ENCODE measurements at regions not wholly inside any gene's neighbourhood (a gene's known extent, or its start where the extent isn't known, plus 50 kb on each side); places are given as distances from the start of the nearest gene placed in this dataset.

DNA sequence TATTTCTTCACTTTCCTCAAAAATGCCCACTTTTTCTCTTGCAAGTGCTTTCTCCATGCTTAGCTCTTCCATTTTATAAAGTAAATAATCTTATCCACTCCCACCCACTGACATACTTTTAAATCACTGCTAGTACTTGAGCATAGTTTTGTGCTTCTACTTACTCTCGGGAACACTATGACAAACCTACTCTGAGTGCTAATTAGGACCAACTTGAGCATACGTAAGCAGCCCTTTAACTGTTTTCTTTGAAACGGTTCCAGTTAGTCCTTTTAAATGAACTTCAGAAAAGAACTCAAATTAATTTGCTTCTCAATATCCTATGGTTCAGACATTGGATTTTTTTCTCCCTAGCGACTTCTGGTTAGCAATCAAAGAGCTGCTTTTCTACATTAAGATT is 280.0 kb upstream of the SOX2 start:
- DNase-seq = no peak

DNA sequence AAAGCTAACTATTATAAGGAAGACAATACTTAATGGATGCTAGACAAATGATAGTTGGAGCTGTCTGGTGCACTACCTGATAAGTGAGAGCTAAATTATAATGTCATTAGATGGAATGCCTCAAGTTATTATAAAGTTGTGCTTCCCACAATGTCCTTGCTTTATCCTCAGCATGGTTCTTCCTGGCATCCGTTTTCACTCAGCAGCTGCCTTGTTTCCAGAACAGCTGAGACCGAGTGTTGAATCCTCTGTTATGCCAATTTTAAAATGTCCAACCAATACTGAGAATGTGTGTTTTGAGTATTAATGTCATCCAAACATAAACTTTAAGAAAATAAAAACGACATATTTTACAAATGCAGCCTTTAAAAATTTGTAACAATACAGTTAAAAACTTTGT is 286.7 kb upstream of the SOX2 start:
- DNase-seq = no peak

DNA sequence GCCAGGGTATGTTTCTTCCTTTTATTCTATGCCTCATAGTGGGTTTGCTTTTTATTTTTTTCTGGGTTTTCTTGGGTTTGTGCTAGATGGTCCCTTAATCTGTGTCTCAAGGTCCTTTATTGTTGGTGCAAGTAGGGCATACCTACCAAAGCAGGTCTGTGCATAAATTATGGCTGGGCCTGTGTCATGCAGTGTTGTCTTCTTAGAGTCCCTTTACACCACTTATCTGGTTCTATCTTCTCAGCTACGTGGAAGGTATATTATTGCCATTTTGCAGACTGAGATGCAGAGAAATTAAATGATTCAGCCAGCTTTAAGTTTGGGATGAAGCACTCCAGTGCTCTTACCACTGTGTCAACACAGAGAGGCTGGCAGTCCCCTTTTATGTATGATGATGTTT is 293.5 kb upstream of the SOX2 start:
- no peak for DNase-seq

DNA sequence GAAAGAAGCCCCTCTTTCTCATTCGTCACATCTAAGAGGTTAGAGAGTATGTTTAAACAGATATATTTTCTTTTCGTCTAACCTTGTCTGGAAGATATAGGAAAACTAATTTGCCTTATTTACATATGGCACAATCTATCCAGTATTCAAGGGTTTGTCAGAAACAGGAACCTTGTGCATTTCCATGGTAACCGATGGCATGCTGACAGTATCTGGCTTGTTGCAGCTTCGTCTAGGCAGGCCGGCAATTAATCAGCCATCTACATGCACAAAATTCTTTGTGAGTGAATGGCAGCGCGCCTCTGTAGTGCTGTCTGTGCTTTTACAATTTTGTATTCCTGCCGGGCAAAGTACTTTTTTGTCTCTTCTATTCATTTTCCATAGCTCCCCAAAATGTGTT is 294.0 kb upstream of the SOX2 start:
- DNase-seq = no peak

DNA sequence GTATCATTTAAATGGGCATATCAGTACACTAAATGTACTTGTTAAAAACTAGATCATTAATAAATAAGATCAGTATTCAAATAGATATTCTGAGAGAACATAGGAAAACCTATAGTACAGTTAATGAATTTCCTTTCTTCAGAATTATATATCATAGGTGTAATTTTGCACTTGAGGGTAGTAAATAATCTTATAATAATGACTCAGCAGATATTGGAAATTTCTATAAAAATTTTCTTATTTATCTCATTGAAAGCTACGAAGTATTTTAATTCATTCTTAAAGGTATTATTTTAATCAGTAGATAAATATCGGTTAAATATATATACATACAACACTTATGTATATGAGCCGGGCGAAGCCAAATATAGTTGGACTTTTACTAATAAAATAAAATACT is 300.9 kb upstream of the SOX2 start:
- no peak for DNase-seq

DNA sequence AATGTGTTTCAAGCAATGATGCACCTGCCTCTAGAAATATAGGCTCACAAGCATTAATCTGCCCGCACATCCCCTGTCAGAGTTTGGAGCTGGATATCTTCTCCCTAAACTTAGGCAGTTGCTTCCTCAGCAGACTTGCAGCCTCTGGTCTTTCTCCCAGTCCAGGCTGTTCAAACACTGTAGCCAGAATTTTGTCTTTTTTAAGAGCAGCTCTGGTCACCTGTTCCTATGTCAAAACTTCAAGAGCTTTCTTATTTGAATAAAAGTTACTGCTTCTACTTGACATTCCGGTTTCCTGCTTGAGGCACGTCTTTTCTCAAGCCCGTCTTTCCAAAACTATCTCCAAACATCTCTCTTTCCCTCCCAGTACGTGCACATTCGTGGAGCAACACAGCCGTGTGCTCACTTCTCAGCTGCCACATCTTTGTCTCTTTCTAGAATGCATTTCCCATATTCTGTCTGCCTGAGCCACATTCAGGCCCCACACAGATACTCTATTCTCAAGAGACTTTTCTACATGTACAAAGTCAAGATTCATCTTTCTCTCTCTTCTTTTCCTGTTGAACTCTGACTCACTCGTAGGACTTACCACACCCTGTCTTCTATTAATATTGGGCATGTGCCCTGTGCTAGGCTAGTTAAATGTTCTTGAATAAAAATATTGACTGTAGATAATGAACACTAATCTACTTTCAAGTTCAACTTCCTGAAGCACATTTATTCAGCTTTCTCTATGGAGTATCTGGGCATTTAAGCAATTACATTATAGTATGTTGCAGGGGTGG is 307.7 kb upstream of the SOX2 start:
- no peak for DNase-seq

DNA sequence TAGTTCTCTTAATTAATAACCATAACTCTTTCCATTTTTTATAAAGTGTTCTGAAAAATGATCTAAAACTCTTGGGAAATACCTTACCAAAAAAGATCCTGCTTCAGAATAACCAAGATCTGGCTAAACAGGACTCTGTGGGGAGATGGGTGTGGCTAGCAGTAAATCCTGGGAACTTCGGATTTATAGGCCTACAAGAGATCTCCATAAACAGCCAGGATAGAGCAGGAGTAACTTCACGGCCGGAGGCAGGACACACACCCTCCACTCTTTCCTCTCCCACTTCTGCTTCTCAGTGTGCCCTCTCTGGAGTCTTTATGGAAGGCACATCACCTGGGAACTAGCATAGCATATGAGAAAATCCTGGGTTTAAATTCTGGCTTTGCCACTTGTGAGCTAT is 309.4 kb upstream of the SOX2 start:
- DNase-seq = no peak

DNA sequence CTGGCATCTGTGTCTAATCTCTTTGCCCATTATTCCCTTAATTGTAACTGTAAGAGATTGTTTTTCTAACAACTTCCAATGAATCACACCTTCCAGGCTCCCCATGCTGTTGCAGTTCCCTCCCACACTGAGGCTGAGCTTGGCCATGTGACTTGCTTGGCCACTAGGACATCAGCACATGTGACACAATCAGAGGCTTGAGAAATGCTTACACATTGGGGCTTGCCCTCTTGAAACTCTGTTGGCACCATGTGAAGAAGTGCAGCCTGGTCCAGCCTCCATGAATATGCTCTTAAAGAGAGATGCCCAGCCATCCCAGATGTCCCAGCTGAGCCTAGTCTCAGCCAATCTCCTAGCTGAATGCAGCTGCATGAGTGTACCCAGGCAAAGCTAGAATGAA is 326.8 kb upstream of the SOX2 start:
- no peak for DNase-seq

DNA sequence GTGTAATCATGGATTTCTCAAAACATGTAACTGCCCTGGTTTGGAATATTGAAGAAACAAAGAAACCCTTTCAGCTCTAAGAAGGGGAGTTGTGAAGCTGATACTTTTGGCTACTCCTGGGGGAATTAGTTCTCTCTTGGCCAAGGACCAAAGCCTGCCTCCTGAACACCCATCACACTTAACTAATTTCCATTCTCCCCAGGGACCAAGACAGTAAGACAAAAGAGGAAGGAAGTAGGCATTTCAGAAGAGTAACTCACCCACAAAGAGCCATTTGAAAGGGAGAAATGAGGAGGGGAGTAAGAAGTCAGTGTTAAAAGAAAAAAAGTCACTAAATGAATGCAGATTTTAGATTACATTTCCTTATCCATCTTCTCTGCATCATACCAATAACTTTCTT is 328.0 kb upstream of the SOX2 start:
- no peak for DNase-seq

DNA sequence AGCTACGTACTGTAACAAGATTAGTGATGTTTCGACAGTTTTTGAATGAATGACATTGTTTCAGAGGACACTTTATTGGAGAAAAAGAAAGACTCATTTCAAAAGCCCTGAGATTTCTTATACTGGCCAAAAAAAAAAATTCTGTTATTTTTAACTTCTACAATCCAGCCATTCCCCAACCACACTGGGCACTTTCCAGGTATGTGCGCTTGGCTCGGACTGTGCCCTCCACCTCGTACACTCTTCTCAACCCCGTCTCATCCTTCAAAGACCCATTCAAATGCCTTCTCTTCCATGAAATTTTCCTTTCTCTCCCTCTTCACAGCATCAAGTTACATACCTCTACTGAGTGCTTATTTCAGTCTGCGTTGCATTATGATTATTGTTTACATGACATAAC is 328.5 kb upstream of the SOX2 start:
- DNase-seq = no peak

DNA sequence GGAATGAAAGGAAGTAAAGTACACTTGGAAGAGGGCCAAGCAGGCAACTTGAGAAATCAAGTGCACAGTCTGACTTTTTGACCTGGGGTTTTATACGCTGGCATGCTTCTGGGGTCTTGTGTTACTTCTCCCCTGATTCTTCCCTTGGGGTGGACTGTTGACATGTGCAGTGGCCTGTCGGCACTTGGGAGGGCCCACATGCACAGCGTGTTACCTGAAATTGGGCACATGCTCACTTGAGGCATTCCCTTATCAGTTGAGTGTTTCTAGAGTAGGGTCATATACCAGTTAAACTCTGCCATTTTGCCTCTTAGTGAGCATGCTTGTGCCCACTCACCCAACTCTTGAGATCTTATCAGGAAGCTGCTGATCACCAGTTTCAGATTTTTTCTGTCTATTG is 329.1 kb upstream of the SOX2 start:
- no peak for DNase-seq

DNA sequence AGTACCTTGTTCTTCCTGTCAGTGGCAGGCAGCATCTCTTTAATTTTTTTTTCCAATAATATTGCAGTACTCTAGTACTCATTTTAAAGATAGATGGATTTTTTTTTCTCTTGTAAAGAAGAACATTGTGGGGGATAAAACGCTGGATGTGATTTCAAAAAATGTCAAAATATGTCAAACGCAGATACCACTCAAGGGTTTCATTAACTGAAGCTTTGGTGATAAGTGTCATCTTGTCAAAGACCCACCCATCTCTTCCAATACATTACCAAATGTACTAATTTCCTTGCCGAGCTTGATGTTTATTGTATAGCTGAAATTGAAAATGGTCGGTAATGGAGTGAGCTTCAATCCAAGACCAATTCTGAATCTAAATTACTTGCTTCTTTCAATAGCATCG is 332.4 kb upstream of the SOX2 start:
- DNase-seq = no peak

DNA sequence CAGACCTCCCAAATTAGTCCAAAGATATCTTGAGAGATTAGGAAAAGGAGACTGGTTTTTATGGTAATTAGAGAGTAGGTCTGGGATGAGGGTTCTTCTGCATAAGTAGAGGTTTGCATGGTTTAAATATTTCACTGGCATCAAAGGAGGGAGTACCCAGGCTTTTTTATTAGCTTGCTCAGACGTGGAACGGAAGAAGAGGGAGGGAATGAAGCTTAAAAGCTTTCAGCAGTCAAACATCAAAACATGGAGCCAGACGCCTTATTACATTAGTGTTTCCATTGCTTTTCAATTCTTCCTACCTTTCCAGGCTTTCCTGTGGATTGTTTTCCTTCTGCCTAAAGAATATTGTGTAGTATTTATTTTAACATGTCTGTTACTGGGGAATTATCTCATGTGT is 342.1 kb upstream of the SOX2 start:
- no peak for DNase-seq

DNA sequence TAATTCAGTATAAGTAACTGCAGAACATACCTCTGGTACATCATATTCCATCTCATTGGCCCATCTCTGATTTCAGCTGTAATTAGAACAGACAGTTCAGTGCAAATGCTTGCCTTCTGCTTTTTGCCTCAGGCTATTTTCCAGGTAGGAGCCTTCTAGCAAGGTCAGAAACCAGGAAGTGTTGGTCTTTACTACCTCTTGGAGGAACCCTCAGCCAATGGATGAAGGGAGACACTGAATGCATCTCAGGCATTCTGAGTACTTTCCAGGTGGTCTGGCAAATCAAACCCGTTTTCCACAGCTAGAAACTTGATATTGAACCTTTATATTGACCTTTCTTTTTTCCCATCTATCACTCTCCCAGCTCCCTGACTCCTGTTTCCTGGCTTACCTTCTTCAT is 348.5 kb upstream of the SOX2 start:
- no peak for DNase-seq

DNA sequence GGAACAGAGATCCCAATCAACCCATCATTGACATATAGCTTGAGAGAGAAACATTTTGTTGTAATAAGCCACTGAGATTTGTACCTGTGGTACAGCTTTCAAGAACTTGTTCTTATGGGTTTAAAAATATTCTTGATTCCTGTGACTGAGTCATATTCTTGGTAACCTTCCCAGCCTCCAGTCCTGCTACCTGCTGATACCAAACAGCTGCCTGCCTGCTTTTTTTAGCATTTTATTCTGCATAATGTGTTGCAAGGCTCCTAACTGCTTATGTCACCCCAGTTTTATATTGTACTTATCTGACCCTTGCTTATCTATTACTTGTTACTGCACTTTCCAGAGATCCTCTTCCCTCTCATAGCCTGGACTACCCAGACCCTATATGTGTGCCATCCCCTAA is 349.3 kb upstream of the SOX2 start:
- DNase-seq = no peak

DNA sequence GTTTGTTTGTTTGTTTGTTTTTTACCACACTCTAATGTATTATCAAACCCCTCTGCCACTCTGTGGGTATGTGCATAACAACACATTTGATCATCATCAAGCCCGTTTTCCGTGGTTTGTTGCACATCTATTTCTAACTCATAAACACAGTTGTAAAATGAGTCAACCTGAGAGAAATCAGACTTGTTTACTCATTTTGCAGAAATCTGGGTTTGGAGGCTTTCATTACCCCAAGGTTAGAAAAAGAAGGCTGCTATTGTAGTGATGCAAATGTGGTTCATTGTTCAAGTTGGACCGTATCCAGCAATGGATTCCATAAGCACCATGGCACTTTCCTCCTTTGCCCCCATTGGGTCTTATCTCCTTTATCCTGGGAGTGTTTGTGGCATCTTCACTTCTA is 353.2 kb upstream of the SOX2 start:
- no peak for DNase-seq

DNA sequence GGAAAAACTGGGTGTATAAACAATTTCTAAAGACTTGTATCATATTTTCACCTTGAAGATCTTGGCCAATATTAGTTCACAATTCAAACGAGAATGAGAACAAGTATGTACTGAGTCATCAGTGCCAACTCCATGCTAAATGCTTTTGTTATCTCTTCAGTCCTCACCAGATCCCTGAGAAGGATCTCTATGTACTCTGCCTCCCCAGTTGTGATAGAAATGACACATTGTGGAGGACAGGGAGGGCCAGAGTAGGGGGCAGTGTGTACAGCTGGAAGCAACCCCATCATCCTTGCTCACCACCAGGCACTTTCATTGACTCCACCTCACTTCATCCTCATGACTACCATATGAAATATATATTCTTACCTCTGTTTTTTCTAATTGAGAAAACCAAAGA is 353.7 kb upstream of the SOX2 start:
- no peak for DNase-seq

DNA sequence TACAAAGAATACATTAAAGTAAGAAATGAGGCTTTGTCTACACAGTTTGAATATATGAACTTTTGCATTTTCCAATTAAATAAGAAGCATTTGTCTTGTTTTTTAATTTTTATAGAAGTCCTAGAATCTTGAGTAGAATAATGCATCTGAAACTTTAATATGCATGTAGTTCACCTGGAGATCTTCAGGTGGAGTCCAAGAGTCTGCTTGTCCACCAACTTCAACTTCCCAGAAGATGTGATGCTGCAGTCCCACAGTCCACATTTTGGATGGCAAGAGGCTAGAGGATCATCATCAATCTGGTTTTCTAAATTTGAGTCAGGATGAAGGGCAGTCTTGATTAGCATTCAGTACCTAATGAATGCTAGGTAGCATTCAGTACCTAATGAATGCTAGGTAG is 357.6 kb upstream of the SOX2 start:
- no peak for DNase-seq

DNA sequence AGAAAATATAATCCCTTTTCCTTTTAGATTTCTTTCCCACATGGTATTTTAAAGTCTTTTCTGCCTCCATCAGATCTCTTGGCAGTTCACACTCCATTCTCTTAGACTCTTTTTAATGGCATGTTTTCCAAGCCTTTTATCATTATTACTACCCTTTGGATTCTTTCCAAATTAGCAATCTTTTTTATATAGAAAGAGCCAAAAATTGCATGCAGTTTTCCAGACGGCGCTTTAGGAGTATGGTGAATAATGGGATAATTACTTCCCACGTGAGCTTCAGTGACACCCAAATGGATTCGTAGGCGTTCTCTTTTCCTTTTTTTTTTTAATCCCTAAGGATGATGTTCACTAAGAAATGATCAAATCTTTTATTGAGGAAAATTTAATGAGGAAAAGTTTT is 354.8 kb upstream of the DNAJC19 start:
- DNase-seq = no peak

DNA sequence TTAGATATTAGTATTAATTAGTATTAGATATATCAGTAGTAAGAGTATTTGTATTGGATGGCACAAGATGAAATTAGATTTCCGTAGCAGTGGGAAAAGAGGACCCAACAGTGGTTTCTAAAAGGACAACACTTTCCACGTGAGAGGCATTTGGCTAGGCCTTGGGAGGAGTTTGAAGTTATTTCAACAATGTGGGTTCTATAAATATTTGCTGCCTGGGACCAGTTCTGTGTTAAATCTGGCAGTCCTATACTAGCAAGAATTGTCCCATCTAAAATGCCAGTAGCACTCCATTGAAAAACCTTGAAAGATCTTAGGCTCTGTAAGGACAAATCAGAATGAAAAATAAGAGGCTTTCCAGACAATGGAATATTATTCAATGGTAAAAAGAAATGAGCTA is 347.1 kb upstream of the DNAJC19 start:
- DNase-seq = no peak

DNA sequence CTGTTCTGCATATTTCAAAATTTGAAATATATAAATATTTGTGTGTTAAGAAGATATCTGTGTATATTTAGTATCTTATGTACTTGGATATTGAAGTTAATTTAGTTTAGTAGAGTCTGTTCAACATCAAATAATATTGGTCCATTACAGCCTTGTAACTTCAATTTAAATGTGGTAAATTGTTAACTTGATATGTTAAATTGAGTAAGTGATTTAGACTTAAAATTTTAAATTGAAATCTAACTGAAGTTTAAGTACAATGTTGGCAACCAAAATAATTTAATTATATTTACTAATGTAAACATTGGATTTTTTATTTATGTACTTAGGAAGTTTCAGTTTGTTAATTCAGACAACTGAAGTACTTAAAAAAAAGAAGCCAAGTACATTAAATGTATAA is 343.9 kb upstream of the DNAJC19 start:
- DNase-seq = no peak

DNA sequence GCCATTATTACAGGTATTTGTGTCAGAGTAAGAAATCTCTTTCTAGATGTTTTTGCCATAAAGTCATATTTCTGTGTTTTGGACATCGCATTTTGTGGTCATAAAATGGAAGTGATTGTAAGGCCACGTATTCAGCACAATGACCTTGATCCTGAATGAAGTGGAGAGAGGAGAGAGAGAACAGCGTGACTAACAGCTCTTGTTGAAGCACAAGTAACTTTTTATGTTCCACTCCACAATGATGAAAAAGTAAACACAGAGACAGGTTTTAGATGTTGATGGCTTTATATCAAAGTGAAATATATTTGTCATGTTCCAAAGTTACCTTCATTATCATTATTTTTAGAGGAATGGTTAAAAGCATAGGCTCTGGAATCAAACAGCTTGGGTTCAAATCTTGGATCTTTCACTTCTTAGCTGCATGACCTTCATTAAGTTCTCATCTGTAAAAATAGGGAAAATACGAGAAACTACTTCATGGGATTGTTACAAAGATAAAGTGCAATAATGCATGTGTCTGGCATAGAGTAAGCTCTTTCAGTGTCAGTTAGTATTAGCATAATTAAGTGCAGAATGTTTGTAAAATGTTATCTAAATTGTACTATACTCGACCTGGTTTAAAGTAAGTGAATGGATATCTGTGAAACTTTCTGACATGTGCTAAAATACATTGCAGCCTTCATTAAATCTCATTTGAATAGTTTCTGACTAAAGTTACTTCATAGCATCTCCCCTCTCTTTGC is 341.5 kb upstream of the DNAJC19 start:
- DNase-seq = no peak

DNA sequence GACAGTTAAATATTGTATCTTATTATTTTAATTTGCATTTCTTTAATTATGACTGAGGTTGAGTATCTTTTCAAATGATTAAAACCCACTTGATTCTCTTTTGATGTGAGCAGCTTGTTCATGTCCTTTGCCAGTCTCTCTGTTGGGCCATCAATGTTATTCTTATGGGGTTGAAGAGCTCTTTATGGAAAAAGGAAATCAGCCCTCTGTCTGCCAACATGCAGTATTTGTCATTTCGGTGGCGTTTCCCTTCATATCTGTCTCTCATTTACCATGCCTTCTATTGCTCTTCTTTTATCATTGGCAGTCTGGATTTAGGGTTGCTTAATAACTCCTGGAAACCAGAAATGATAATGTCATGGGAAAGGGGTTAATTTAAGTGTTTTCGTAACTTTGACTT is 340.7 kb upstream of the DNAJC19 start:
- DNase-seq = no peak

DNA sequence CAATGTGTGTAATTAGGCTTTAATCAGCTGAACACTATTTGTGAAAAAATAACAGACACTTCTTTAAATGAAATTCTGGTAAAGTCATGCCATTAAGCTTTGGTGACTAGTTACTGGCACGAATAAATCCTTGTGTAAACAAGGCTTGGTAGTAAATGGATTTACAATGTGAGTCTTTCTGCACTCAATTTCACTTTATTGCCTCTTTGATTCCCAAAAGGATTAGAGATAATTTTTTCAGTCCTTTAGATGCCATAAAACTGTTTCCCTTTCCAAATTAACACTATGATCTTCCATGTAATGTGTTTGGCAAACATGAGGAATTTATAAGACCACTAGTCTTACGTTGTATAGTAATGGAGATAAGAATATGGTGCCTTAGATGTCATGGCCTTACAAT is 339.5 kb upstream of the DNAJC19 start:
- no peak for DNase-seq

DNA sequence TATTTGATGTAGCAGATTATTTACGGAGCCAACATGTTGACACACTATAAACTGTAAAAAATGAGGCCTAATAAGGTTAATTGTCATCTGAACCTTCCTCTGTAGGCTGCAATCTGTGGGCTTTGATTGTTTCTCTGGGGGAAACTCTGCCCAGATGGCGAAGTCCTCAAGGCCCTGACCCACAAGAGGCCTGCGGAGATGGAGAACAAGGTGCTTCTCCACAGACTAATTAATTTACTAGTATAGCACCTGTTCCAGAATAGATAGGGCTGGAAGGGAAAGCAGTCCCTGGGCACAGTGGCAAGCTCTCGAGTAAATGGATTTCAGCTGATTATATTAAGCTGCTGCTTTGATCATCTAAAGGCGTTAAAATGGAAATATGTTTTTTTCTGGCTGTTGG is 338.8 kb upstream of the DNAJC19 start:
- DNase-seq = no peak

All from stimulated activated CD4-positive, alpha-beta T cell treated with anti-CD3 and anti-CD28 coated beads, Interleukin-2, amount 100 ng/mL, for 24 hours (primary cell).